ENCODE measurements at regions not wholly inside any gene's neighbourhood (a gene's known extent, or its start where the extent isn't known, plus 50 kb on each side); places are given as distances from the start of the nearest gene placed in this dataset.
A peak's percentile ranks its signal among the peaks of the same experiment; 100 is the strongest.

DNA sequence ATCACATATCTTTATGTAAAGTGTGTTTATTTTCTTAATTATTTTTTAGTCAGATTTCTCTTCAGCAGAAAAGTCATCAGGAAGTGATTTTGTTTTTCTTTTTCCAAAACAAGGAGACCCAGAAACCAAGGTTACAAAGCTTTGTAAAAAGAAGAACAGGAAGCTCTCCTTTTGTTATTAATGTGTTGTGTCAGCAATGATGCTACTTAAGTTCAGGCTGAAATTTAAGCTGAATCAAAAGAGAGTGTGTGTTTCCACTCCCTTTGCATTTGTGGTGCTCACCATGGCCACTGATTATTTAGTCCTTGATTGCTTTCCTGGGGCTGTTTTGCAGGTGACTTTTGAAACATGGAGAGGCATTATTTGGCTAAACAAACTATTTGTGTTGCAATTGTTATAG, 155.3 kb upstream of the ATP2B1 start:
- TF ChIP-seq, protein P1, sequence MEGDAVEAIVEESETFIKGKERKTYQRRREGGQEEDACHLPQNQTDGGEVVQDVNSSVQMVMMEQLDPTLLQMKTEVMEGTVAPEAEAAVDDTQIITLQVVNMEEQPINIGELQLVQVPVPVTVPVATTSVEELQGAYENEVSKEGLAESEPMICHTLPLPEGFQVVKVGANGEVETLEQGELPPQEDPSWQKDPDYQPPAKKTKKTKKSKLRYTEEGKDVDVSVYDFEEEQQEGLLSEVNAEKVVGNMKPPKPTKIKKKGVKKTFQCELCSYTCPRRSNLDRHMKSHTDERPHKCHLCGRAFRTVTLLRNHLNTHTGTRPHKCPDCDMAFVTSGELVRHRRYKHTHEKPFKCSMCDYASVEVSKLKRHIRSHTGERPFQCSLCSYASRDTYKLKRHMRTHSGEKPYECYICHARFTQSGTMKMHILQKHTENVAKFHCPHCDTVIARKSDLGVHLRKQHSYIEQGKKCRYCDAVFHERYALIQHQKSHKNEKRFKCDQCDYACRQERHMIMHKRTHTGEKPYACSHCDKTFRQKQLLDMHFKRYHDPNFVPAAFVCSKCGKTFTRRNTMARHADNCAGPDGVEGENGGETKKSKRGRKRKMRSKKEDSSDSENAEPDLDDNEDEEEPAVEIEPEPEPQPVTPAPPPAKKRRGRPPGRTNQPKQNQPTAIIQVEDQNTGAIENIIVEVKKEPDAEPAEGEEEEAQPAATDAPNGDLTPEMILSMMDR (conservative IDR thresholded peaks at IDR 0.05) = no peak
- Mint-ChIP-seq H3K4me3 (no peak overlapping the region), H3K9me3 (peaks cover 3% of the 10 kb centered on the region), H3K36me3 (ENCODE audit: low read depth) (peaks cover 3% of the 10 kb centered on the region), H3K27ac (ENCODE audit: unreplicated experiment) (peak overlapping the region; percentile 60), H3K4me1 (peaks cover 18% of the 10 kb centered on the region), H3K27me3 (ENCODE audit: low read depth) (no peaks in the 10 kb centered on the region)
- DNase-seq (ENCODE audit: low read depth, low spot score) = no peak

DNA sequence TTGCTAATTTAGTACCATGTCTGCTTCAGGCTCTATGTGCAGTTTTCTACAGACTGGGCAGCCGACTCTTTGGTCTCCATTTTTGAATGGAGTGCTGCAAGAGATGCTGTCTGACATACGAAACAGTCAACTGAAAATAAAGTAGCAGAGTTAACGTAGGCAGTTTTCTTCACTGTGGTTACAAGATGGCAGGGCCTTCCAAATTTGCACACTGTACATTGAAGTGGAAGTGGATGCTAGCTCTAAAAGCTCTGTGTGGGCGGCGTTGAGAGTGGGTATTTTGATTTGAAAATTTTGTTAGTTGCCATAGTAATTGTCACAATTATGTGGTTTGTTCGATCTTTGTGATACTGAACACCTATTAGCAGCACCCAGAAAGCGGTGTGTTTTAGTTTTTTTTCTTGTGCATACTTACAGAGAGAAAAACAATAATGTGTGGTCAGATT, 154.9 kb upstream of the ATP2B1 start:
- TF ChIP-seq, protein P1 (conservative IDR thresholded peaks at IDR 0.05) = no peak
- Mint-ChIP-seq H3K27ac (ENCODE audit: unreplicated experiment) (peak overlapping the region; percentile 60), H3K27me3 (ENCODE audit: low read depth) (no peaks in the 10 kb centered on the region), H3K4me3 (no peak overlapping the region), H3K36me3 (ENCODE audit: low read depth) (peaks cover 3% of the 10 kb centered on the region), H3K9me3 (peaks cover 3% of the 10 kb centered on the region), H3K4me1 (peaks cover 18% of the 10 kb centered on the region)
- no peak for DNase-seq (ENCODE audit: low read depth, low spot score)

DNA sequence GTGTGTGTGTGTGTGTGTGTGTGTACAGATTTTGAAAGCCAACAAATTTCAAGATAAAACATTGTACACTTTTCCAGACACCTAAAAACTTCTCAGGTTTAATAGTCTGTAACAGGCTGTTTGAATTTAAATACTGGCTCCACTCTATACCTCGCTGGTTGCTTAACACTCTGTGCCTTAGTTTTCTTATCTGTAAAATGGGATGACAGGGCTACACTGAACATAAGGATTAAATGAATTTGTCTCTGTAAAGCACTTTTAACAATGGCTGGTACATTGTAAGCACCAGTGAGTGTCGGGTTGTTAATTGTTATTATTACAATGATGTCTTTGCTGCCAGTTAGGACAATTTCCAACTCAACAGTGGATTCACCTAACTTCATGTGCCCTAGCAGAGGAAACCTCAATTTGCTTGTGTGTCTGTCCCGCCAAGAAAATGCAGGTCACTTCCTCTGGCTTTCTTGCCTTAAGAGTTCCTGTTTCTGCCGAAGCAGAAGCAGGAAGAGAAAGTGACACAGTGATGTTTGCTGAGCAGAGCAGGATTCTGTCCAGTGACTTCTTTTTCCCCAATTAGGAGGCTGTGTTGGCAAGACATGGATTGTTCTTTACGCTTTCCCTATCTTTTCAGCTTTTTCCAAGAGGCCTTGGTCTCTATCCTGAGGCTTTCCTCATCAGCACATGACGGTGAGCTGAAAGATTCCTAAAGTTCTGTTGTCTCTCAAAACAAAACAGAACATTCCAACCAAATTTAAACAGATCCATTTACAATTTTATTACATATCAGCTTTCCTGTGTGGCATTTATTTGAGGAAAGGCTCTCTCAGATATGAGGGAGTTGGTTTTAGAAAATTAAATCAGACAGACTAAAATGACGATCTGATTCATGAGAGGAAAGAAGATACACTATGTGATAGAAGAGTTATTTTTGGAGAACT, 154.1 kb upstream of the ATP2B1 start:
- H3K36me3 Mint-ChIP-seq (ENCODE audit: low read depth) = peaks cover 3% of the 10 kb centered on the region
- TF ChIP-seq, protein P1 (conservative IDR thresholded peaks at IDR 0.05) = no peak
- no peaks in the 10 kb centered on the region for H3K27me3 Mint-ChIP-seq (ENCODE audit: low read depth)
- peaks cover 3% of the 10 kb centered on the region for H3K9me3 Mint-ChIP-seq
- no peak for DNase-seq (ENCODE audit: low read depth, low spot score)
- no peak overlapping the region for H3K4me3 Mint-ChIP-seq
- H3K4me1 Mint-ChIP-seq = peaks cover 18% of the 10 kb centered on the region
- peak overlapping the region; percentile 48 for H3K27ac Mint-ChIP-seq (ENCODE audit: unreplicated experiment)

DNA sequence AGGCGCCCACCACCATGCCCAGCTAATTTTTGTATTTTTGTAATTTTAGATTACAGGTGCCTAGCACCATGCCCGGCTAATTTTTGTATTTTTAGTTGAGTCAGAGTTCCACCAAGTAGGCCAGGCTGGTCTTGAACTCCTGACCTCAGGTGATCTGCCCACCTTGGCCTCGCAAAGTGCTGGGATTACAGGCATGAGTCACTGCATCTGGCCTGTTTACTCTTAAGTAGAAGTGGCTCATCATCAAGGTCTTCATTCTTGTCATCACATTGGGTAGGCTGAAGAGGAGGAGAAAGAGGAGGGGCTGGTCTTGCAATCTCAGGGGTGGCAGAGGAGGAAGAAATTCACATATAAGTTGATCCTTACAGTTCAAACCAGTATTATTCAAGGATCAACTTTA, 152.4 kb upstream of the ATP2B1 start:
- peaks cover 18% of the 10 kb centered on the region for H3K4me1 Mint-ChIP-seq
- no peak overlapping the region for H3K4me3 Mint-ChIP-seq
- TF ChIP-seq, protein P1 (conservative IDR thresholded peaks at IDR 0.05) = no peak
- no peak for DNase-seq (ENCODE audit: low read depth, low spot score)
- no peaks in the 10 kb centered on the region for H3K27me3 Mint-ChIP-seq (ENCODE audit: low read depth)
- peaks cover 3% of the 10 kb centered on the region for H3K9me3 Mint-ChIP-seq
- no peak overlapping the region for H3K27ac Mint-ChIP-seq (ENCODE audit: unreplicated experiment)
- H3K36me3 Mint-ChIP-seq (ENCODE audit: low read depth) = peaks cover 3% of the 10 kb centered on the region

DNA sequence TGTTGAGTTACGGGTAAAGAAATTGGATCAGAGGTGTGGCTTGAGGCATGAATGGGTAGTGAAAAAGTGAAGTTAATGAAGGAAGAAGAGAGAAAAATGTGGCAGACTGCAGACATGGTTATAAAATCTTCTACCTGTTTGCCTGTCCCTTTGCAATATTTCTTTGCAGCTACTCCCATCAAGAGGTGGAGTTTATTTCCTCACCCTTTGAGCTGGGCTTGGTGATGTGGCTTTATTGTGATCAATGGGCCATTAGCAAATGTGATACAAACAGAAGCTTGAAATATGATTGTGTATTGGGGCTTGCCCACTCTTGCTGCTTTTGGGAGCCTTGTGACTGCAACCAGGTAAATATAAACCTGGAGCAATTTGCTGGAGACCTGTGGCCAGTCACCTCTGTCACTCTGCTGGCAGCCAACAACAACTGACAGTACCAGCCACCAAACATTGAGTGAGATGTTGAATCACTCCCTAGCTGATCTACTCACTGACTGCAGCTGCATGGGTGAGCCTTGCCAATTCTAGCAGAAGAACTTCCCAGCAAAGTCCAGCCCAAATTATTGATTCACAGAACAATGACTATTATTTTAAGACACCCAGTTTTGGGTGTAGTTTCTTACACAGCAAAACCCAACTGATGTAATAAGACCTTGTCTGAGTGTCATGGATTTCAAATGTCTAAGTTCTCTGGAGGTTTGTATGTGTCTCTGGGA, 151.0 kb upstream of the ATP2B1 start:
- Mint-ChIP-seq H3K4me3 (no peak overlapping the region), H3K9me3 (peaks cover 3% of the 10 kb centered on the region), H3K27ac (ENCODE audit: unreplicated experiment) (no peak overlapping the region), H3K4me1 (peaks cover 18% of the 10 kb centered on the region), H3K36me3 (ENCODE audit: low read depth) (no peaks in the 10 kb centered on the region), H3K27me3 (ENCODE audit: low read depth) (no peaks in the 10 kb centered on the region)
- TF ChIP-seq, protein P1 (conservative IDR thresholded peaks at IDR 0.05) = no peak
- DNase-seq (ENCODE audit: low read depth, low spot score) = no peak
